ENCODE measurements at regions not wholly inside any gene's neighbourhood (a gene's known extent, or its start where the extent isn't known, plus 50 kb on each side); places are given as distances from the start of the nearest gene placed in this dataset.

- Histone ChIP-seq H3K4me1 (replicated peaks in 1 of 2) (no peaks in the 10 kb centered on the region), H3K27me3 (no peaks in the 10 kb centered on the region), H3K4me3 (no peak overlapping the region), H3K9me3 (replicated peaks in 1 of 3) (no peaks in the 10 kb centered on the region), H3K27ac (no peak overlapping the region), H3K36me3 (replicated peaks in 1 of 2) (no peaks in the 10 kb centered on the region)
- DNase-seq: no peak
- TF ChIP-seq POLR2A (IDR thresholded peaks at IDR 0.05) (no peak), CTCF (IDR thresholded peaks at IDR 0.05) (no peak)
- intact Hi-C loops (cut with DNase I): no loop called here
Observed at GRCh38 chr4:125507141-125507540, 192.4 kb downstream of the FAT4 start.

GRCh38 chr4:125511715-125512114 is 197.0 kb downstream of the FAT4 start:
- H3K27ac ChIP-seq: no peak overlapping the region
- 72 to 81% (median 77%) methylated on average over 3 of the region's 3 CpGs for WGBS, 4 donors
- H3K36me3 ChIP-seq (replicated peaks in 1 of 2): no peaks in the 10 kb centered on the region
- DNase-seq: no peak
- no peaks in the 10 kb centered on the region for H3K4me1 ChIP-seq (replicated peaks in 1 of 2)
- intact Hi-C loops (cut with DNase I): no loop called here
- TF ChIP-seq CTCF (IDR thresholded peaks at IDR 0.05) (no peak), POLR2A (IDR thresholded peaks at IDR 0.05) (no peak)
- H3K4me3 ChIP-seq: no peak overlapping the region
- H3K9me3 ChIP-seq (replicated peaks in 1 of 3): no peaks in the 10 kb centered on the region
- no peaks in the 10 kb centered on the region for H3K27me3 ChIP-seq

GRCh38 chr4:125515016-125515415 is 200.3 kb downstream of the FAT4 start:
- DNase-seq: no peak
- Histone ChIP-seq H3K4me1 (replicated peaks in 1 of 2) (no peaks in the 10 kb centered on the region), H3K27me3 (no peaks in the 10 kb centered on the region), H3K9me3 (replicated peaks in 1 of 3) (no peaks in the 10 kb centered on the region), H3K36me3 (replicated peaks in 1 of 2) (no peaks in the 10 kb centered on the region), H3K4me3 (no peak overlapping the region), H3K27ac (no peak overlapping the region)
- no peak for TF ChIP-seq CTCF (IDR thresholded peaks at IDR 0.05)
- no peak for TF ChIP-seq POLR2A (IDR thresholded peaks at IDR 0.05)
- 59 to 72% (median 68%) methylated on average over 1 of the region's 1 CpG for WGBS, 4 donors
- intact Hi-C loops (cut with DNase I): no loop called here

GRCh38 chr4:125517831-125518230 is 203.1 kb downstream of the FAT4 start:
- 63 to 69% (median 65%) methylated on average over 2 of the region's 2 CpGs for whole genome bisulfite sequencing, 4 donors
- no peaks in the 10 kb centered on the region for H3K36me3 ChIP-seq (replicated peaks in 1 of 2)
- TF ChIP-seq CTCF (IDR thresholded peaks at IDR 0.05): no peak
- no peak for TF ChIP-seq POLR2A (IDR thresholded peaks at IDR 0.05)
- no peaks in the 10 kb centered on the region for H3K27me3 ChIP-seq
- no peak overlapping the region for H3K27ac ChIP-seq
- no peaks in the 10 kb centered on the region for H3K4me1 ChIP-seq (replicated peaks in 1 of 2)
- H3K4me3 ChIP-seq: no peak overlapping the region
- no peak for DNase-seq
- intact Hi-C loops (cut with DNase I): no loop called here
- no peaks in the 10 kb centered on the region for H3K9me3 ChIP-seq (replicated peaks in 1 of 3)
